ENCODE measurements at regions not wholly inside any gene's neighbourhood (a gene's known extent, or its start where the extent isn't known, plus 50 kb on each side); places are given as distances from the start of the nearest gene placed in this dataset.

GRCh38 chr5:4212981-4213819, 617.6 kb downstream of the IRX1 start:
- TF ChIP-seq CTBP1 (IDR thresholded peaks at IDR 0.05; ENCODE audit: borderline replicate concordance) (no peak), ARNT (IDR thresholded peaks at IDR 0.05) (no peak), LEF1 (IDR thresholded peaks at IDR 0.05; ENCODE audit: borderline replicate concordance) (no peak), FOXA1 (IDR thresholded peaks at IDR 0.05) (no peak), FOXM1 (IDR thresholded peaks at IDR 0.05; ENCODE audit: borderline replicate concordance) (no peak)

Data from HEK293T (cell line).